ENCODE measurements at regions not wholly inside any gene's neighbourhood (a gene's known extent, or its start where the extent isn't known, plus 50 kb on each side); places are given as distances from the start of the nearest gene placed in this dataset.

DNA sequence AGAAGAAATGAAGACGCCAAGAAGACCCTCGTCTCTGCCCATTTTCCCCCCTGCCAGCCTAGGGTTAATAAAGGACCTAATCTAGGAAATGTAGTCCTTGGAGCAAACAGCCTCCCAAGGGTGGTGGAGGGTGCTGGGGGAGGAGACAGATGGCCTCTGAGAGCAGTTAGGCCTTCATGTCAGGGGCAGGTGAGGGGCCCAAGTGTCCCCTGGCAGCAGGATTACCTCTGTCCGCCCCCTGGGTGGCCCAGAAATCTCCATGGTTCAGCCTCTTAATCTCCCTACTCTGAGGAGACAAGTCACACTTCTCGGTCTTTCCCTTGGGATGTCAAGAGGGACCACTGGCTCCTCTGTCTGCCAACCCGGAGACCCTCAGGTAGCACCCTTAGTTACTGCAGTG is 365.4 kb upstream of the TNRC6C start:
- DNase-seq: no peak

DNA sequence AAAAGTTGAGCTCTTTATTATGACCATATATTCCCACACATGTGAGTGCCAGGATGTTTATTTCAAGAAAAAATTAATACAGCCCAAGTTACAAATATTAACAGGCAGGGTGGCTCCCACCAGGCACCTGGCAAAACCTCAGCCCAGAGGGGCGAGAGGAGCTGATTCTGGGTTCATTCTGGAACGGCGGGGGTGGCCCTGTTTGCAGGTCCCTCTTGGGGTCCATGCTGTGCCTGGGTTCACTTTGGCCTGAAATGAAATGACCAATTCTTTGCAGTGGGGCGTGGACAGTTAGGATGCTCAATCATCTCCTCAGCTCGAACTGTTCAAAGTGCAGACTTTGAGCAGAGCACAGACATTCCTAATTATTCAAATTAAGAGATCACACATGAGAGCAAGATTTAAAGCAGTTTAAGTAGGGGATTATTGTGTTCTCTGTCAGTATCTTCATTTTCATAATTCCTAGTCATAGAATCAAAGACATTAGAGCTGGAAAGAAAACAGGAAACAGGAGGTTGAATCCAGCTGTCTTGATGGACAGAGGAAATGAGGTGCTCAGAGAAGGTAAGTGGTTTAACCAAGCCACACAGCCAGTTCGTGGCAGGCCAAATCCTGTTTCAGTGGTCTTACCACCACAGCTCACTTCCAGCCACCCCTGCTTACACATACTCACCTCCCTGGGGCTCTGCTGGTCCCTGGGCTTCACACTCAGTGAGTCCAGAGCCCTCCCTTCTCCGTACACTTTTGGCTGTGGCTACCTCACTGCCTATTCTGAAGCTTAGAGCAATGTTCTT is 363.9 kb upstream of the TNRC6C start:
- DNase-seq: no peak

DNA sequence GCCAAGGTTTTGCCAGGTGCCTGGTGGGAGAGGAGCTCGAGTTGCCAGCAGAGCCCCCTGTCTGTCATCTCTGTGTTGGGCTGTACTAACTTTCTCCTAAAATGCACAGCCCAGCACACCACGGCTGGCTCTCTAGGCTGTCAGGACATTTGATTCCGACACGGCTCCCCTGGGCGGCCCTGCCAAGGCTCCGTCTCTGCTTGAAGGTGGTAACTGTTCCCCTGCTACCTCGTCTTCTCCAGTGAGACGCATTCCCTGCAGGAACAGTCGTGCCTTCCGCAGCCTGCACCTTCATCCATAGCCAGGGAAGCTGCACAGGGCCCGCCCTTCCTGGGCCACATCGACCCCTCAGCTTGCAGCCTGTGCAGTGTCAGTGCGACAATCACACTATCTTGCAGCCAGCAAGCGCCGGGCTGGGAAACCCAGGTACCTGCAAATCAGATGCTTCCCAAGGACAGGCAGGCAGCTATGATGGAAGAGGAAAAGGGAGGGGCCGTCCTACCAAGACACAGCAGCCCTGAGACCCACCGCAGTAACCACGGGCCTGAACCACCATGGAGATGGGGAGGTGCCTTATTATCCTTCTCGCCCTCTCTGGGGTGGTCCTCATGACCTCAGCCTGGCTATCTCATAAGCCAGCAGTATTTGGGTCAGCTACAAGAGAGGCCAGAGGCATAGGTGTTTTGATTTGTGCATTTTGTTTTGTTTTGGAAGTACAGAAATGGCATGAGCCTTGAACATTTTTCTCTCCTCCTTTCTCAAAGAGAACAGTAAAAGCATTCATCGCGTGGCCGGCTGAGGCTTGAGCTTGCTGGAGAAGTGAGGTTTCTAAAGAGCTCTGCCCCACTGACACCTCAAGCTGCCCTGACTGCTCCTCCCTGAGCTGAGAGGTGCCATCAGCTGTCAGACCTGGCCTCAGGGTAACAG is 361.7 kb upstream of the TNRC6C start:
- DNase-seq: no peak

DNA sequence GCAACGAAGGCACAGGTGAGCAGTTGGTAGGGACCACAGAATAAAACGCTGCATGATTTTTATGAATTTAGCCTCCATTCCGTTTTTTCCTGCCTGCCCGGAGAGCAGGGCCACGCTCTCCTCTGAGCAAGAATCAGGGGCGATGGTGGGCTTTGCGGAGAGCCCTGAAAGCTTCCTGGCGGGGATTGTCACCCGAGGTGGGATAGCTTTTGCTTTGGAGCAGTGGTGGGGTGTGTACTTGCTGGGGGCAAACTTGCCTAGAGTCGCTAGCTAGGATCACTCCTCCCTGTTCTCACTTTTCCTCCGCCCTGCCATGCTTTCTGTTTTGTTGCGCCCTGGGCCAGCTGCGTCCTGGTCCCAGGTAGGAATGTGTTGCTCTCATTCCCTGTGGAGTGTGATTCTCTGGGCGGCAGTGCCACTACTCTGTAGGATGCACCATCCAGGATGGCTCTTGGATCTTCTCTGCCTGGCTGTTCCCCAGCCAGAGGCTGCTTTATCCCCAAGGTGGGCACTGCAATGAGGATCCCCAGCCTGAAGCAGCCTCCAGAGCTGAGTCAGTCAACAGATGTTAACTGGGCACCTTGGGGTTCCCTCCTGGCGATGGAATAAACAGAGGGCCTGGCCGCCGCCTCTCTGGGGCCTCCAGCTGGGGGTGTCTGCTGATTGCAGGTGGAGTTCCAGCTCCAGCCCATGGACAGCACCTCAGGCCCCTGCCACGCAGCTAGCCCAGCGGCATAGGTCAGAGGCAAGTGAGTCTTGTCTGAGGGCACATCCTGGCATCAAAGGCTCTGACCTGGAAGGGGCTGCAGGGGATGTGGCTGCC is 360.9 kb upstream of the TNRC6C start:
- no peak for DNase-seq

DNA sequence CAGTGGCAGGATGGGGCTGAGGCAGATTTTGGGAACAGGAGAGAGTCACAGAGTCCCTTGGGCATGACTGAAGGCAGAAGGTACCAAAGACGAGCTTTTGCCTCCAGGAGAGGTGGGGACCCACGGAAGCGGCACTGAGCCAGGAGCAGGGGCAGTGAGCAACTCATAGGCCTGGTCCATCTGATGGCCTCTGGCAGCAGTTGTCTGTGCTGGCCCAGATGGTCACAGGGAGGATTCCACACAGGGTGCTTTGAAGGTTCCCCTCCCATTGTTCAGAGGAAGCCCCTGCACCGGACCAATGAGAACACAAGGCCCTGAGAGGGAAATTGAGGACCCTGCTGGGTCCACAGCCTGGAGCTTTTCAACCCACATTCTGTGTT is 360.3 kb upstream of the TNRC6C start:
- DNase-seq: no peak

DNA sequence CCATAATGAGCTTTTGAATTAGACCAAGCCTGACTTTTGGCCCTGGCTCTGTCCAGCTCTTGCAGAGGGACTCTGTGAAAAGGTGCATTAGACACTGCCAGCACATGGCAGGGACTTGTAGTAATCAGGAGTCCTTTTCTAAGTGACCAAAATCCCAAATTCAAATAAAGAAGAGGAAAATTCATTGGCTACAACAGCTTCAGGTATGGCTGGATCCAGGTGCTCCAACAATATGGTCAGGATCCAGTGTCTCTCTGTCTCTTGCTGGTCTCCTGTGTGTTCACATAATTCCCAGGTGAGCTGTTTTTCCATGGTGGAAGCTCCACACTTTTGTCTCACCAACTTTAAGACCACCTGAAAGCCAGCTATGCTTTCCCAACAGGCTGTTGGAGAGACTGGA is 358.8 kb upstream of the TNRC6C start:
- no peak for DNase-seq

- DNase-seq: no peak
Measured at GRCh38 chr17:77600346-77600745, 358.2 kb upstream of the TNRC6C start.

DNA sequence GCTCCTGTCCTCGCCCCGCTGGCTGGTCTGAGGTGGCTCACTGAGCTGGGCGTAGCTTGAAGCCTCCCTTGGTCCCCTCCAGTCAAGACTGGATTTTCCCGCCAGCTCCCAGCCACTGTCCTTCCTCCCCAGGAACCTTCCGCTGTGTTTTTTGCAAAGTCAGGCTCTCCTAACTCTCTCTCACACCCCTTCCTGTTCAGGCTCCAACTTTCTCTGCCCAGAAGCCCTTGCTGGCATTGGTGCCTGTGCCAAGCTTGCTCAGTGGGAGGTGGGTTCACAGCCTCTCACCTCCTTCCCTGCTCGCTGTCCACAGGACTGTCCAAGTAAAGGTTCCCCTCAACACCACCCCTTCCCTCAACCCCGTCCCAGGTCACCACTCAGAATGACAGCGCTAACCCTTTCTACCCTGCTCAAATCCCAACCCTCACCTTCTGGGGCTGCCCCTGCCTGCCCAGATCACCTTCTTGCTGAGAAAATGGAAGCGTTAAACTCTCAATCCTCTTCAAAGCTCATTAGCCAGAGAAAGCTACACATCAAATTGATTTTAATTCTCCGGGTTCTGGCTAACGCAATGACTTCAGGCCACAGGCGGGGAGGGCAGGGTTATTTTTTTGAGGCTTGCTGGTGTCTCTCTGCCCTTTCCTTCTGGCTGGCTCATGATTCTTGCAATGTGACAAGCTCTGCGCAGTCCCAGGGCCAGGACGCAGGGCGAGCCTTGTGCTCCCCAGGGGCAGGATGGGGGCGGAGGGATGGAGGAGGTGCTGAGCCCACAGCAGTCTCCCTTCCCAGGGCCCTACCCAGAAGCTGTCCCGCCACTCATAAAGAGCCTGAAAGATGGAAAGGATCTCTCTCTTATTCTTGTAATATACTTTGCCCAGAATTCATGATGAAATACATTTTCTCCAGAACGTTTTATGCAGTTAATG is 357.2 kb upstream of the TNRC6C start:
- no peak for DNase-seq

- no peak for DNase-seq
Measured at GRCh38 chr17:77602062-77602746, 356.3 kb upstream of the TNRC6C start.

DNA sequence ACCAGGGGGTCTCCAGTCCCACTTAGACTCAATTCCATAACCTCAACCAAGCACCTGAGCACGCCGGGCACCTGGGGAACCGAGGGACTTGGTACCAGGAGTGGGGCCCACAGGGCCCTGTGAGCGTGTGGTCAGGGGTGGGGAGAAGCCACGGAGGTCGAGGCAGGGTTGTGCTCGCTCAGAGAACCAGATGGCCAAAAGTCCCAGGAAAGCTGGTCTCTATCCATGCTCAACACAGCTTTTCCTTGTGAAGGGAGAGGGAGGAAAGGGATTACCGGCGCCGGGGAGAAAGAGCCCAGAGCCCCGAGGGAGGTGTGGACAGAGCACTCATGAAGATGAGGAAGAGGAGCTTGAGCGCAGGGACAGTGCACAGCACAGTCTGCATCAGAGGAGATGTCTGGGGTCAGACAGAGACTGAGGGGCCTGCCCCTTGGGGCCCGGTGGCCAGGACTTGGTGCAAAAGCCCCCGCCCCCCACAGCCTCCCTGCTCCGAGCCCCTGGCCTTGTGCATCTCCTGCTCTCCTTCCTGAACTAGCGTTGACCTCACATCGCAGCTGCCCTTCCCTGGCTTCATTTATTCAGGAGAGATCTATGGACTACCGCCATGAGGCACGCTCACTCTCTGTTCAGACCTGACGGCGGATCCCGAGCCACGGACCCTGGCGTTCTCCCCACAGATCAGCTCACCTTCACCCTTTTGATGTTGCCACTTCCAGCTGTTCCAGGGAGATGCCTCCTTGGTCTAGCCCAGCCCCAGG is 355.4 kb upstream of the TNRC6C start:
- DNase-seq: no peak

DNA sequence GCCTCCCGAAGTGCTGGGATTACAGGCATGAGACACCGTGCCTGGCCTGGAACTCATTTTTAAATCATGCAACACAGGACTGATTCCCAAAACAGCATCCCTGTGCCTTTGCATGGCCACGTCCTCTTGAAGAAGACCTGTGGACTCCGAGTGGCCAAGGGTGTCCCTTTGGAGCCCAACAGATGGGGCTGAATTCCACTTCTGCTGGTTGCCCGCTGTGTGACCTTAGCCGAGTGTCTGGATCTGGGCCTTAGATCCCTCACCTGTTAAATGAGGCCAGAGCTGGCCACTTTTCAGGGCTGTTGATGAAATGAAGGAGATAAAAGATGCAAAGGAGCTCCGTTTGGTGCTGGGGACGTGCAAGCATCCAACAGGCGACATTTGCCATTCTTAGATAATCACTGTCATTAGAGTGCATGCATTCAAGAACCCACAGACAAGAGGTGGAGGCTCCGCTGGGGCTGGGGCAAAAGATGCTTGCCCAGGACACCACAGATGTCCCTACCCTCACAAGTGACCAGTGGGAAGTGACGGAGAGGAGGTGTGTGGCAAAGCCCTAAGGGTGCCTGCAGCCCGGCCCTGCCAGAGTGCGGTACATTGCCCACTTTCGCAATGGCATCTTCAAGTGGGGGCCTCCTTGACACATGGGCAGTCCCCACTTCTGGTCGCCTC is 354.1 kb upstream of the TNRC6C start:
- no peak for DNase-seq

DNA sequence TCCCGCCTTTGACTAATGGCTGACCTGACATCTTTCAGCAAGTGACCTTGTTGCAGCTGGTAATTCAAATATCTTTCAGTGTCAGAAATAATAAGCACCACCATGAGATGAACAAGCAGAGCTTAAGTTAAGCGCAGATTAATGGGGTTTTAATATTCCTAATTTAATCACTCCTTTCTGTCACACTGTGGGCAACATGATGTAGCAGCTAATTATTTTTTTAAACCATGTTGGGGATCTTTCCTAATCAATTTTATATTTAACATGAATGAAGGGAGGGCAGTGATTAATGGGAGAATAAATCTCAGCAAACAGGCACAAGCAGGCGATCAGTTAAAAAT is 353.6 kb upstream of the TNRC6C start:
- DNase-seq: no peak

GRCh38 chr17:77606146-77606864 is 352.2 kb upstream of the TNRC6C start:
- no peak for DNase-seq

DNA sequence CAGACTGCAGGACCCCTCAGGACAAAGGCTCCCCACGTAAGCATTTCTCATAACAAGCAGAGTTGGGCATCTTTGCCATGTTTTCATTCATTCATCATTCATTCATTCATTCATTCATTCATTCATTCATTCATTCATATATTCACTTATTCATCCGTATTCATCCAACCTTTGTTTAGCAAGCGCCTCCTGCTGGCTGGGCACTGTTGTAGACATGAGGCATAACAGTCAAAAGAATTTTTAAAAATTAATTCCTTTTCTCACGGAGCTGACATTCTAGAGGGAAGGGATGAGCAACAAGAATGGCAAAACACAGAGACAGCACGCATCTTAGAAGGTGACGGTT is 351.7 kb upstream of the TNRC6C start:
- DNase-seq: no peak

DNA sequence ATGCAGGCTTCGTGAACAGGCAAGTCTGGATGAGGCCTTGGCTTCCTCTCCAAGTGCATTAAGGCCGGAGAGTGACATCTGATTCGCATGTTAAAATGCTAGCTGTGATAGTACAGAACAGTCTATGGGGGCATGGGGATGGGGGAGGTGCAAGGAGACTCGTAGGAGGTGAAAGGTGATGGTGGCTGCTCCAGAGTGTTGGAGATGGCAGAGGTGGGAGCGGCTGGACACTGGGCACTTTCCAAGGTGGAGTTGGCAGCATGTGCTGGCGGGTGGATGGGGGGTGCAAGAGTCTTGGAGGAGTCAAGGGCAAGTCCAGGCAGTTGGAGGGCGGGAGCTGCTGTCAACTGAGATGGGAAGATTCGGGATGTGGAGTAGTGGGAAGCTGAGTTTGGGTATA is 350.9 kb upstream of the TNRC6C start:
- DNase-seq: no peak

- no peak for DNase-seq
Measured at GRCh38 chr17:77608431-77608830, 350.1 kb upstream of the TNRC6C start.

DNA sequence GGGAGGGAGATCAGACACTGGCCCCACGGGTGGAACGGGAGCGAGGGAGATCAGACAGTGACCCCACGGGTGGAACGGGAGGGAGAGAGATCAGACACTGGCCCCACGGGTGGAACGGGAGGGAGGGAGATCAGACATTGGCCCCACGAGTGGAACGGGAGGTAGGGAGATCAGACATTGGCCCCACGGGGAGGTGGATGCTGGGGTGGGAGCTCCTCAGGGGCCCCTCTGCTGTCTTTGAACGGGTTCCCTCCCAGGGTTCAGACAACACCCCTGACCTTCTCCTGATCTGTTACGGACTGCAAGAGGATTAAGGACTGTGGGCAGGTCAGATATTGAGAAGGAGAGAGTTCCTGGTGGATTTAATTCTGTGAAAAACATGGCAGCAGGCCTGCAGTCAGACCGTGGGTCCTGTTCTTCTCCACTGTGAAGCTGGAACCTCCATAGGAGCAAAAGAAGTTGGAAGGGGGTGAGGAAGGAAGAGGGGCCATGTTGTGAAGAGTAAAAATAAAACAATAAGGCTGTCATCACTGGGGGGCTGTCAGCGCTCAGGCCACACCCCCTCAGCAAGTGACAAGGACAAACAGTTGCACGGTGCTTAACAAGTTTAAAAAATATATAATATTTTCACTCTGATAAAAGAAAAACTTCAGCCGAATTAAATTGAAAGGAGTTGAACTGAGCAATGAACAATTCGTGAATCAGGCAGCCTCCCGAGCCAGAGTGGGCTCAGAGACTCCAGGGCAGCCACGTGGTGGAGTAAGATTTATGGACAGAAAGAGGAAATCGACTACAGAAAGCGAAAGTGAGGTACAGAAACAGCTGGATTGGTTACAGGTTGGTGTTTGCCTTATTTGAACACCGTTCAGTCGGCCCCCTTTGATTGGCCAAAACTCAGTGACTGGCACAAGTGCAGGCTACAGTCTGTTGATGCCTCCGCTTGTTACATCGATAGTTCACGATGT is 348.7 kb upstream of the TNRC6C start:
- no peak for DNase-seq

DNA sequence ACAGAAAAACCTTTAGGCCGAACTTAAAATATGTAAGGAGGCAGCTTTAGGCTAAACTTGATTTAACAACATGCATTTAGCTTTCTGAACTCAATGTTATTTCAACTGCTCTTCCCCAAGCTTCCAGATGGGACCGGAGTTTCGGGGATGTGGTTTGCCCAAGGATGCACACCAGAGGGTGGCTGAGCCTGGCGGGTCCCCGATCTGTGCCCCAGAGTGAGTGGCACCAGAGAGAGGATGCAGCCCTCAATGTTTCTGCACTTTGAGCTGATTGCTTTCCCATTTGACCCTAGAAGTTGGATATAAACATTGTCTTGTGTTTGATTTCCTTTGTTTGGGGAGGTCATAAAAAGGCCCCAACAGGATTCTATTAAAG is 348.0 kb upstream of the TNRC6C start:
- no peak for DNase-seq

All from NCI-H1694 (cell line).